A204.1 (cell line): ENCODE measurements at regions not wholly inside any gene's neighbourhood (a gene's known extent, or its start where the extent isn't known, plus 50 kb on each side); places are given as distances from the start of the nearest gene placed in this dataset.

Source experiments
- FAIRE-seq: peaks from 2 replicates; lab custom pipeline; 2012; peaks lifted over from hg19 to GRCh38; lab: Jason Lieb, UNC

- no peak for FAIRE-seq
Measured at GRCh38 chr3:76908156-76908555, 131.7 kb upstream of the ROBO2 start.

GRCh38 chr3:76912841-76913383 lies 127.0 kb upstream of the ROBO2 start:
- FAIRE-seq, result no peak

GRCh38 chr3:76917436-76917835 lies 122.5 kb upstream of the ROBO2 start:
- FAIRE-seq, result no peak

- no peak for FAIRE-seq
Measured at GRCh38 chr3:76920511-76920910, 119.4 kb upstream of the ROBO2 start.

- no peak for FAIRE-seq
Measured at GRCh38 chr3:76923485-76923884, 116.4 kb upstream of the ROBO2 start.

GRCh38 chr3:76930712-76931111 lies 109.2 kb upstream of the ROBO2 start:
- FAIRE-seq, result no peak

- FAIRE-seq, result no peak
Measured at GRCh38 chr3:76933245-76933644, 106.7 kb upstream of the ROBO2 start.

- FAIRE-seq, result no peak
Measured at GRCh38 chr3:76938962-76939361, 100.9 kb upstream of the ROBO2 start.

- FAIRE-seq, result no peak
Measured at GRCh38 chr3:76940181-76940770, 99.6 kb upstream of the ROBO2 start.

- FAIRE-seq, result no peak
Measured at GRCh38 chr3:76941376-76941775, 98.5 kb upstream of the ROBO2 start.

GRCh38 chr3:76942101-76942500 lies 97.8 kb upstream of the ROBO2 start:
- FAIRE-seq, result no peak

- no peak for FAIRE-seq
Measured at GRCh38 chr3:76943058-76943457, 96.8 kb upstream of the ROBO2 start.

GRCh38 chr3:76943671-76944070 lies 96.2 kb upstream of the ROBO2 start:
- no peak for FAIRE-seq

- FAIRE-seq, result no peak
Measured at GRCh38 chr3:76949033-76949432, 90.9 kb upstream of the ROBO2 start.

- FAIRE-seq, result no peak
Measured at GRCh38 chr3:76949462-76949861, 90.4 kb upstream of the ROBO2 start.

GRCh38 chr3:76950590-76950989 lies 89.3 kb upstream of the ROBO2 start:
- FAIRE-seq, result no peak

- FAIRE-seq, result no peak
Measured at GRCh38 chr3:76954412-76954811, 85.5 kb upstream of the ROBO2 start.

GRCh38 chr3:76958274-76958673 lies 81.6 kb upstream of the ROBO2 start:
- FAIRE-seq, result no peak

GRCh38 chr3:76958861-76959260 lies 81.0 kb upstream of the ROBO2 start:
- FAIRE-seq, result no peak

- FAIRE-seq, result no peak
Measured at GRCh38 chr3:76961284-76961683, 78.6 kb upstream of the ROBO2 start.

GRCh38 chr3:76965122-76965725 lies 74.7 kb upstream of the ROBO2 start:
- FAIRE-seq, result no peak

GRCh38 chr3:76969471-76969870 lies 70.4 kb upstream of the ROBO2 start:
- FAIRE-seq, result no peak

- no peak for FAIRE-seq
Measured at GRCh38 chr3:76969996-76970615, 69.8 kb upstream of the ROBO2 start.
